AG20443 (cell line): ENCODE measurements at regions not wholly inside any gene's neighbourhood (a gene's known extent, or its start where the extent isn't known, plus 50 kb on each side); places are given as distances from the start of the nearest gene placed in this dataset.
A peak's percentile ranks its signal among the peaks of the same experiment; 100 is the strongest.
"Not testable (repeated sequence)": the region's sequence is repeated elsewhere in the genome, so short reads cannot be mapped to it uniquely, and the experiment has no call there.

Source experiments
- DNase-seq: peaks from one replicate; pipeline ENCODE4 v3.0.0; 2012; ENCODE audit warnings: low spot score, mixed read lengths

DNA sequence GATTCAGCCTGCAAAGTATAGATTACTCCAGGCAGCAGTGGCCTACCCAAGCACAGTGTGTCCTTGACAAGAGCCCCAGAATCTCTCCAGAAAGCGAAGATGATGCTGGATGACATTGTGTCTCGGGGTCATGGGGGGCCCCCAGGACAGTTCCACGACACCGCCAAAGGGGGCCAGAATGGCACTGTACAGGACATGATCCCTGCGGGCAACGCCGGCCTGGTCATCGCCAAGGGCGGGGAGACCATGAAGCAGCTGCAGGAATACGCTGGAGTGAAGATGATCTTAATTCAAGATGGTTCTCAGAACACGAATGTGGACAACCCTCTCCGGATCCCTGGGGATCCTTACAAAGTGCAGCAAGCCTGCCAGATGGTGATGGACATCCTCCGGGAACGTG, 107.0 kb upstream of the MTAP start:
- DNase-seq = no peak

DNA sequence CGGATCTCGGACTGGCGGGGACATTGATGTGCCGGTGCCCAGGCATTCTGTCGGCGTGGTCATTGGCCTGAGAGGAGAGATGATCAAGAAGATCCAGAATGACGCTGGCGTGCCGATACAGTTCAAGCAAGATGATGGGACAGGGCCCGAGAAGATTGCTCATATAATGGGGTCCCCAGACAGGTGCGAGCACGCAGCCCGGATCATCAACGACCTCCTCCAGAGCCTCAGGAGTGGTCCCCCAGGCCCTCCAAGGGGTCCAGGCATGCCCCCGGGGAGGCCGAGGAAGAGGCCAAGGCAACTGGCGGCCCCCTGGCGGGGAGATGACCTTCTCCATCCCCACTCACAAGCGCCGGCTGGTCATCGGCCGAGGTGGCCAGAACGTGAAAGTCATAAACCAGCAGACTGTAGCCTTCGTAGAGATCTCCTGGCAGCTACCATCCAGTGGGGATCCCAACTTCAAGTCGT, 106.5 kb upstream of the MTAP start:
- no peak for DNase-seq

DNA sequence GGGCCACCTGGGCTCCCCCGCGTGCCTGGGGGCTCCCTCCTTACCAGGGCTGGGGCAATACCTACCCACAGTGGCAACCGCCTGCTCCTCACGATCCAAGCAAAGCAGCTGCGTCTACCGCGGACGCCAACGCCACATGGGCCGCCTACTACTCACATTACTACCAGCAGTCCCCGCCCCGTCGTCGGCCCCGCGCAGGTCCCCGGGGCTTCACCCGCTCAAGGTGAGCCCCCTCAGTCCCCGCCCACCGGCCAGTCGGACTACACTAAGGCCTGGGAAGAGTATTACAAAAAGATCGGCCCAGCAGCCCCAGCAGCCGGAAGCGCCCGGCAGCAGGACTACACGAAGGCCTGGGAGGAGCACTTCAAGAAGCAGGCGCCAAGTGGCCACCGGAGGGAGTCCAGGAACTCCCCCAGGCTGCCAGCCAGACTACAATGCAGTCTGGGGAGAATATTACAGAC, 106.0 kb upstream of the MTAP start:
- no peak for DNase-seq

DNA sequence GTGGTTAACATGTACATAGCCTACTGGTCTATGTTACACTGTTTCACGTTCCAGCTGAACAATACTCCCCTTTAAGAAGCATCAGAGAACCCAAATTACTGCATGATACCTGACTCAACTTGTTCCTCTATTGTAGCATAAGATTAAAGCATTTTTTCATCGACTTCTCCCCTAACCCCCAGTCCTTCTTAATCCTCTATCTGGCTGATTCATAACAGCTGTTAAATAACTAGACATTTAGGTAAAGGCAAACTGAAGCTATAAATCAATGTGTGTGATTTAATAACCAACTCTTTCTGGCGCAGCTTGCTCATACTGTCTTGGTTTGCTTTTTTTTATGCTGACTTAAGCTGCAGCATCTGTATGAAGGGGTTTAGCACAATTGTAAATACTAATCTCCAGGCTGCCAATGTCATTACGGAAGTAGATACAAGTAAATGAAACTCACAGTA, 94.2 kb upstream of the MTAP start:
- no peak for DNase-seq

DNA sequence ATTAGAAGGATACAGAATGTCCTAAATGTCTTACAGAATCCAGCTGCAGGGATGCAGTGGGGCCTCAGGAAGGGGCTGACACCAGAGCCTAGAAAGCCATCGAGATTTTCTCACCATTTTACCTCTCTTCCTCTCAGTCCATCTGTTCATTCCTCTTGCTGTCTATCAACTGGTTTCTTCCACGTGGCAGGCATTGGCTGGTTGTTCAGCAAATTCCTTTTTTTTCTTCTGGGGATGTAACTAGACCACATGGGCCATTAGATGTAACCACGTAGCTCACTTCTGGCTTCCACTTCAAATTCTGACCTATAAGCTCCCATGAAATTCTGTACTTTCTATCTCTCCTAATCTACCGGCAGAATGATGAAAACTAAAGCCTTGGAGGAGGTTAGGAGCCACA, 93.6 kb upstream of the MTAP start:
- no peak for DNase-seq

DNA sequence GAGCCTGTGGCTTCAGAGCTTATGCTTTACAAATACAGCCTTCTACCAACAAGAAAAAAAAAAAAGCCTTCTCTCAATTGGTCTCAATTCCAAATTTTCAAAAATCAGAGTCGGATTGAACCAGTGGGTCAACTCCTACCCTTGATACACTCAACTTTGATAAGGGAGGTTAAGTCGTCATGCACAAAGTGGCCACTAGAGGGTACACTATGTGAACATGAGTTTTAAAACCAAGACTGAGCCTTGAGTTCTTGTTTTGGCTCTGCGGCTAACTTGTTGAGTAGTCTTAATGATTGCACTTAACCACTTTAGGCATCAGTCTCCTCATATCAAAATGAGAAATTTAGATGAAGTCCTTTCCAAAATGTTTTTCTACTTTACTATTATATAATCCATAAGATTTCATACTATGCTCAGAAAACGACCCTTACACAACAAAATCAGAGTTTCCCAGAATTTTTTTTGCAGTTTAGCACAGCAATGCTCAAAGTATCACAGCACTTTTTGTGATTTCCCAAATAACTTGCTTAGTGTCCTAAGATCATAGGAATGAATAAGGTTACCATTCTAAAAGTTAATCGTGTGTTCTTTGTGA, 92.9 kb upstream of the MTAP start:
- DNase-seq = peak; percentile 36

DNA sequence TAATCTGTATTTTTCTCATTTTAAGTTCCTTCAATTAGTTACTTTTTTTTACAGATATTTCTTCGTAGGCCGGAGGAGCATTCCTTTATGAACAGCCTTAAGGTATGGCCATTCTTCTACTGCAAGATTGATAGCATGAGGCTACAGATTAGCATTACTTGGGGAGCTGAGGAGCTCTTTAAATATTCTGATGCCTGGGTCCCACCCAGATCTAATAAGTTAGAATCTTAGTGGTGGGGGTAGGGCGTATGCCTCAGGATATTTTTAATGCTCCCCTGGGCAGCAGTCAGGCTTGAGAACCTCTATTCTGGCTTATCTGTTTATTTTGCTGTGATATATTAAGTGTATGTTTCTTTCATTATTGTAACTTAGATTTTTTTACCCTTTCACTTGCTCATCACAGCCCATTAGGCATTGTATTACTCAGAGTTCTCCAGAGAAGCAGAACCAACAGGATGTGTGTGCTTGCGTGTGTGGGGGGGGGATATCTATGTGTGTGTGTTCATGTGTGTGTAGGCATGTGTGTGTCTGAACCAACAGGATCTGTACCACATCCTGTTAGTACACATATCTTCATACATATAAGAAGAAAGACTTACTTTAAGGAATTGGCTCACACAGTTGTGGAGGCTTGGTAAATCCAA, 91.8 kb upstream of the MTAP start:
- DNase-seq = no peak

DNA sequence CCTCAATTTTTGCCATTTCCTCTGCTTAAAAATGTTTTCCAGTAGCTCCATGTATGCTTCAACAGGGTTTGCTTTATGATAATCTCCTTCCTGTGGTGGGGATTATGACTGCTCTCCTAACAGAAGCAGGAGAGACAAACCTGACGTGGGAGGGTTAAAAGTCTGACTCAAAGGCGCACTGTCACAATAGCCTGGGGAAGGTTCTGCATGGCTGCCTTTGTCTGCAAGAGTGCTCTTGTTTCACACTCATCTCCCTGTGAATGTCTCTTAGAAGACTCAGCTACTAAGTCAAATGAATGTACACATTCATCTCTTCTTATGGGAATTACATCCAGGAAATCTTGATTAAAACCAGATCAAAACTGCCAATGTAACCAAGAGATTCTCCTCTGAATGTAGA, 90.9 kb upstream of the MTAP start:
- DNase-seq = peak; percentile 16

DNA sequence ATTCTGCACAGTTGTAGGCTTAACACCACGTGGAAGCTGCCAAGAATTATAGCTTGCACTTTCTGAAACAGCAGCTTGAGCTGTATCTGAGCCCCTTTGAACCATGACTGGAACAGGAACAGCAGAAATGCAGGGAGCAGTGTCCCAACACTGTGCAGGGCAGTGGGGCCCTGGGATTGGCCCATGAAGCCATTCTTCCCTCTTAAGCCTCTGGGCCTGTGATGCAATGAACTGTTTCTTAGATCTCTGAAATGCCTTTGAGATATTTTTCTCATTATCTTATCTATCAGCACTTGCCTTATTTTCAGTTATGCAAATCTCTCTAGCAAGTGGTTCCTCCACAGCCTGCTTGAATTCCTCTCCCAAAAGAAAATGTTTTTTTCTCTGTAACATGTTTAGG, 87.0 kb upstream of the MTAP start:
- no peak for DNase-seq

DNA sequence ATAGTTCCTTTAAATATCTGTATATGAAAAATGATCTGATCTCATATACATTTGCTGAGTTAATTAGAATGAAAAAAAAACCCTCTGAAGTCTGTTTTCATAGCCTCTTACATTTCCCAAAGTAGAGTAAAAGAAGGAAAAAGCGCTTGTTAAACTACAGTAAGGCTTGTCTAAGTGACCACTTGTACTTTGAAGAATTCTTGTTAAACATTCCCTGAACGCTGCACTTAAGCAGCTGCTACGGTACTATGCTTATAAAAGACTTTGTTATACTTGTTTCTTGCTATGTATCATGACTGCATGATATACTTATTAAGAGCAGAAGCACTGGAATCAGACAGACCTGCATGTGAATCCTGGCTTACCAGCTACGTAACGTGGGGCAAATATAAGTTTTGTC, 81.7 kb upstream of the MTAP start:
- no peak for DNase-seq

DNA sequence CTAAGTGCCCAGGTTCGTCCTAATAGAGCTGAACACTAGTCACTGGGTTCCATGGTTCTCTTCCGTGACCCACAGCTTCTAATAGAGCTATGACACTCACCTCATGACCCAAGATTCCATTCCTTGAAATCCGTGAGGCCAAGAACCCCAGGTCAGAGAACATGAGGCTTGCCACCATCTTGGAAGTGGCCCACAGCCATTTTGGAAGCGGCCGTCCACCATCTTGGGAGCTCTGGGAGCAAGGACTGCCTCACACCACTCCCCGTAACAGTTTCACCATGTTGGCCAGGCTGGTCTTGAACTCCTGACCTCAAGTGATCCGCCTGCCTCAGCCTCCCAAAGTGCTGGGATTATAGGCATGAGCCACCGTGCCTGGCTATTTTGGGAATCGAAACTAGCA, 75.0 kb upstream of the MTAP start:
- DNase-seq = not testable (repeated sequence)

DNA sequence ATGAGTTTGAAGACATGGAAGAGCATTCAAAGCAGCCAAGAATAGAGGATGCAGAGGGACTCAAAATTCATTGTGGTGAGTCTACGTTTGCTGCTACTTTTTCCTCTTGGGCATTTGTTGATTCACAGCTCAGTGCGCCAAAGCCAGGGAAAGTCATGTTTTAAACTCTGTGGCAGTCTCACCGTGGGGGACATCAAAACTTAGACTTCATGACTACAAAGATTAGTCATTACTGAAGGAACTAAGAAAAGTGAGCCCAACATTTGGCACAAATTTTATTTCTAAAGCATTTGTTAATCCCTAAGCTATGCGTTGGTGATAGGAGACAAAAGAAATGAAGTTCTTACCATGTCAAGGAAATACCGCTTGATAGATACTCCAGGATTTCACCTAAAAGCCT, 73.7 kb upstream of the MTAP start:
- peak; percentile 70 for DNase-seq

DNA sequence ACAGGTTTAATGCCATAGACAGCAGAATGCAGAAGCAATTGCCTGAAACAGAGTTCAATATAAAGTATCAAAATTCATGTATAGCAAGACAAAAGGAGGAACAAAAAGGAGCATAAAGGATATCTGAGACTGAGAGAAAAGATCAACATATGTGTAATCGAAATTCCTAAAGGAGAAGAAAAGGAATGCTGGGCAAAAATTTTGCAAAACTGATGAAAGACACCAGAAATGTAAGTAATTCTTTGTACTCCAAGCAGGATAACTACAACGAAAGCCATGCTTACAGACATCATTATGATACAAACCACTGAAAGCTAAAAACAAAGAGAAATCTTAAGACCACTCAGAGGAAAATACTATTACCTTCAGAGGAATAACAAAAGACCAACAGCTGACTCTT, 72.8 kb upstream of the MTAP start:
- DNase-seq = no peak

DNA sequence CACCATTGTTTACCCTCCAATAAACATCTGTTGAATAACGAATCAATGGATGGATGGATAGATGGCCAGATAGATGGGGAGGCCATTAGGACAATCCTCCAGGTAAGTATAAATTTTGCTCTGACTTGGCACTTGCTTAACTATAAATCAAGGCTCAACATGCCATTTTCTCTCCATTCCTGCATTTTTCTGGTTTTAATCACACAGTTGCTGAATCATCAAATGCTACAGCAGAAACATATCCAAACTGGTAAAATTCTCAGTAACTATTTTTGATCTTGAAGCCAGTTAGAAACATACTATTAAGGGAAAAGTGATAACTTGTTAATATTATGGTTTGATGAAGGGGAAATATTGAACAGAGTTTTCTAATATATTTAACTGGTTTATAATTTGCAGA, 71.5 kb upstream of the MTAP start:
- DNase-seq = no peak

DNA sequence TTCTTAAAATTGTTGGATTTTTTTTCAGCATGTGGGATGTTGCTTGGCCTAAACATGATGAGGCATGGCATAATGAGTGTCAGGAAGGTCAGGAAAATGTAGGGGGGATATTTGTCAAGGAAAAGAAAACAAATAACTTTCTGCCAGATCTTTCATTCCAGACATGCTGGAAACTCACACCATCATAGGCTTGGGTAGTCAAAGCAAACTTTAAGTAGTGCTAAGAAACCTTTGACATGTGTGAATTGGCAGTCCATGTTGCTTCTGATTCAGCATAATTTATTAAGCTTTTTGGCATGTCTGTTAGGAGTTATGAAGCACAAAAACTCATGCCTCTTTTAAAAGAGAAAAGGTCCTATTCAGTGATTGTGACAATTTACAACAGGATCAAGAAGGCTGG, 61.3 kb upstream of the MTAP start:
- DNase-seq = peak; percentile 11

DNA sequence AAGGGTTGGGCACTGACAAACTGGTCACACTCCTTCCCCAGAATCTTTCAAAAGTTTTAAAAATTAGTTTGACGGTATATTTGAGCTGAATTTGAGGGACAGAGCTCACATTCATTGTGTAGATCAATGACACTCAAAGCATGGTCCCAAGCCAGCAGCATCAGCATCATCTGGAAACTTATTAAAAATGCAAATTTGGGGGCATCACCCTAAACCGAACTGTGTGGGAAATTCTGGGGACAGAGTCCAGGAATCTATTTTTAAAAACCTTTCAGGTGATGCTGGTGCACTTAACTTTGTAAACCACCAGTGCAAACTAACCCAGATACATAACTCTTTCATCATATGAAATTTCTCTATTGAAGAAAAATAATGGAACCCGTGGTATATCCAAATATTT, 58.1 kb upstream of the MTAP start:
- DNase-seq = no peak

DNA sequence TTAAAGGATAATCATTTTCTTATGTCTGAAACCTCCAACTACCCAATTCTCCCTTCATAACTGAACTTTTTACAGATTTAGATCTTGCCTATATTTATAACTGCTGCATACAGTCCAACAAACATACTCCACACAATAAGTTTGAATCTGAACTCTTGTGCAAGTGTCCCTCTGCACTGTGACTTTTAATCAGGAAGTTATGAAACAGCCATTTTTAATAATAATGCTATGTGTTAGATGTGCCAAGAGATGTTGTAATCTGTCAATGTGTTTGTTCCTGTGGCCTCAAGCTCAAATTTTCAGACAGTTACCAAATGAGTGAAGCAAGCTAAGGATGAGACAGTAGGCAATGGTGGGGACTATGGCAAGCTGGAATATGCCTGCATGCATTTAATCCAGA, 57.6 kb upstream of the MTAP start:
- DNase-seq = peak; percentile 30

DNA sequence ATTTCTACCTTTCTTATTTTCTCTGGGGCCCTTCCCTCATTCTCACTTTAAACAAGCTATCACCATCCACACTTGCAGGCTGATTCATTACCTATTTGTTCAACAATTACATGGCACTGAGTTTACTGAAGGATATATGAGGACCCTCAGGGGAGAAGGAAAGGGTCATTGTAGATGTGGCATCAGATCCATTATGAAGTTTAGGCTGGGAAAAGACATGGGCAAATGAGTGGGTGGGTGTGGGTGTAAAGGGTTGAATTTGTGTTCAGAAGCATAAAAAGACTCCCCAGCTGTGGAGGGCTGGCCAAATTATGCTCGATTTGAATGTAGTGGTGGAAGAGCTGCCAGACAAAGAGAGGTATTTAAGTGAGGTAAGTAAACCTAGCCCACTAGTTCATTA, 55.9 kb upstream of the MTAP start:
- no peak for DNase-seq

DNA sequence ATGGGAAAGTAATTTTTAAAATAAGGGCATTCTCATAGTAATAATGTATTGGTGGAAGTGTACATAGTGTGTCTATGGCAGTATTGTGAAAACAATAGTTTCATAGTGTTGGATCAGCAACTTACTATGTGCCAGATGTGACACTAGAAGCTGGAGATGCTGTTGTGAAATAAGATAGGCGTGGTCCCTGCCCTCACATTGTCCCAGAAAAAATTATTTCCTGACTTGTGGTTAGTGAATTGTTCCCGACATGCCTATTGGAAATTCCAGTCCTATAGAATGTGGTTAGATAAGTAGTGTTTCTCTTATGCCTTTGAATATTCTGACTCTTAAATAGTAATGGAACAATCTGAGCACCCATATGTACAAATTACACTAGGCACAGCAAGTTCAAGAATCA, 55.3 kb upstream of the MTAP start:
- DNase-seq = peak; percentile 49

DNA sequence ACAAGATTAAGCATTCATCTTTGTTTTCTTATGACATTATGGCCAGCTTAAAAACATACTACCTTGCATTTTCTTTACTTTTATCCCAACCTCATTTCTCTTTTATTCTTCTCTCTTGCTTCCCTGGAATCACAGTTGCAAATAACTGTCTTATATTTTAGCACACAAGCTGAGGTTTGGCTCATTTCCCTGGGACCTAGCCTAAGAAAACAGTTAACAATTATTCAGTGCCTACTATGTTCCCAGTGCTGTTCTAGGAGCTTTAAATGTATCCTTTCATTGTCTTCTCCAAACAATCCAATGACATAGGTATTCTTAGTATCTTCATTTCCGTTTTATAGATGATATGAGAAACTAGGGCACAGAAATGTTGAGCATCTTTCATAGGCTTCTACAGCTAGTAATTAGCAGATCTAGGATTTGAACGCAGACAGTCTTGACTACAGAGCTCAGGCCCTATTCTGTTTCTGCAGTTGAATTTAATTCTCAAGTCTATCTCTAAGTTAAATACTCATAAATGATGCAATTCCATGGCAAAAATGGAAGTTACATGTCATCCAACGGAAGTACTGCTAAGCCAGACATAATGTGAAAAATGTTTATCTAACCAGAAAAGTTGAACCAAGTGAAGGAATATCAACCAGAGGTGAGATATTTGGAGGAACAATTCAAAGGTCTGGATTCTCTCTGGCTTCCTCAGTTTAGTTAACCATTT, 52.3 kb upstream of the MTAP start:
- DNase-seq = no peak

DNA sequence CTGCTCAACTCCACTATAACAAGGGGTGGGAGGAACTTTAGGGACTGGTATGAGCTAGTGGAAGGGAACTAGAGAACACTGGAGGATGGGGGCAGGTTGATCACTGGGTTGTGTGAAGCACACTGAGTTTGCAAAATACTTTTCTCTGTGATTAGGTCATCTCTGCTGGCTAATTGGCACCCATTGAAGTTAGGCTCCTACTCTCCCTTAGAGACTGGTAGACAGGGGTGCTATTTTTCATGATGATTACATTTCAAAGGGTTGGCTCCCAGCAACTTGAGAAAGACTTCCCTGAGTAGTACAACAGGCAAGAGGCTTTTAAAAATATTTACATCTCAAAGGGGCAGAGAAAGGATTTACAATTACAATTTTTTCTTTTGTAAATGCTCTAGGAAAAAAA, 50.4 kb upstream of the MTAP start:
- no peak for DNase-seq
